NCI-H2107 treated with DMSO at 0.1 percent for 48 hours (cell line): ENCODE measurements at regions not wholly inside any gene's neighbourhood (a gene's known extent, or its start where the extent isn't known, plus 50 kb on each side); places are given as distances from the start of the nearest gene placed in this dataset.

Source experiments
- DNase-seq: peaks from one replicate; lab custom pipeline; 2025; ENCODE audit not compliant: unreplicated experiment; lab: John Stamatoyannopoulos, UW

DNA sequence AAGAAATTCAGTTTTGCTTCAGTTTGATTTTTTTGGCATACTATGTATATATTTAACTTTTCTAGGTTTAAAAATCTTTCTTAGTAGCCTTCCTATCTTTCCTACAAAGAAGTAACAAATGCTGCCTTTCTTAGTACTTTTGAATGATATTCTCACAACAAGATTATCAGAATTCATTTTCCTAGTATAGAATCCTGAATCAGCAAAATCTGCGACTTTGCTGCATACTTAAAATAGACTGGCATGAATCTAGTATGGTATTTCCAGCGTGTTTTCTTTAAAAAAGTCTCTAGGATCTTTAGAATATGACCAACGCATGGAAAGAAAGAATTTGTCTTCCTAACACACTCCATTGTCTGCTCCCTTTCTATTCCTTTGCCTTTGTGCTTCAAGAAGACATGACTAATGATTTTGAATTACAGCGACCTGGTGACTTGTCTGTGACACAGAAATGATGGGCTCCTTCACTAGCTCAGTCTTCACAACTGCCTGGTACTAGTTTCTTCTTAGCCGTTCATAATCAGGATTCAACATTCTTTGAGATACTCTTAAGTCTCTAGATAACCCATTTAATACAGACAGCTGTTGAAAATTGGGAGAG, 349.8 kb downstream of the PPARGC1A start:
- no peak for DNase-seq

DNA sequence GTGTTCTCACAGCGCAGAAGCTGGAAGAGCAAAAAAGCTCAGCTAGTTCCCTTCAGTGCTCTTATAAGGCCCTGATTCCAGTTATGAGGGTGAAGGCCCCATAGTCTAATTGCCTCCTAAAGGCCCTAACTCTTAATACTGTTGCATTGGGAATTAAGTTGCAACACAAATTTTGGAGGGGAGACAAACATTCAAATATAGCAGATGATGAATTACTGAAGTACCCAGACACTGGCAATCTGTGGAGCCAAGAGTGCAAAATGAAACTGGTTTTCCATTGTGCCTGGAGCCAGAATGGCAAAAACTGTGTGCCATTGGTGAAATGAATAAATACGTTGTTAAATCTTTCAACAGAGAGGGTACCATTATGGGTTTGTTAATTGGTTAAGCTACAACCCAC, 356.0 kb downstream of the PPARGC1A start:
- no peak for DNase-seq

DNA sequence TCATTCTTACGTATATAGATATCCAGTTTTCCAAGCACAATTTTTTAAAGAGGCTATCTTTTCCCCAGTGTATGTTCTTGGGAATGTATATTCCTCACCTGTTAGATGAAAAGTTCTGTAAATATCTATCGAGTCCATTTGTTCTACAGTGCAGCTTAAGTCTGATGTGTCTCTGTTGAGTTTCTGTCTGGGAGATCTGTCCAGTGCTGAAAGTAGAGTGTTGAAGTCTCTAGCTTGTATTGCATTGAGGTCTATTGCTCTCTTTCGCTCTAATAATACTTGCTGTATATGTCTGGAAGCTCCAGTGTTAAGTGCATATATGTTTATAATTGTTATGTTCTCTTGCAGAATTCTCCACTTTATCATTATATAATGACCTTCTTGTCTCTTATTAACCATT, 373.1 kb downstream of the PPARGC1A start:
- DNase-seq = no peak

DNA sequence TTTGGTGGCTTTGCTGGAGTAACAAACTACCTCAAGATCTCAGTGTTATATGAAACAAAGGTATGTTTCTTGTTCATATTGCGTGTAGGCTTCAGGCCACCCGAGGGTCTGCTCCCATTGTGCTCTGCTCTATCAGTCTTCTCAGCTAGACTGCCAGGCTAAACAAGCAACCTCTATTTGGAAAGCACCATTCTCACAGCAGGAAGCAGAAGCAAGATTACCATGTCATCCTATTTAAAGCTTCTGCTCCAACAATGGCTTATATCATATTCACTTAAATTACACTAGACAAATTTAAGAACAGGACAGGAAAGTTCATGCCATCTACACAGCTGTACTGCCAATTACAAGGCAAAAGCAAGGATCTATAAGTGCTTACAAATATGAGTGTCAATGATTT, 385.8 kb downstream of the PPARGC1A start:
- no peak for DNase-seq

DNA sequence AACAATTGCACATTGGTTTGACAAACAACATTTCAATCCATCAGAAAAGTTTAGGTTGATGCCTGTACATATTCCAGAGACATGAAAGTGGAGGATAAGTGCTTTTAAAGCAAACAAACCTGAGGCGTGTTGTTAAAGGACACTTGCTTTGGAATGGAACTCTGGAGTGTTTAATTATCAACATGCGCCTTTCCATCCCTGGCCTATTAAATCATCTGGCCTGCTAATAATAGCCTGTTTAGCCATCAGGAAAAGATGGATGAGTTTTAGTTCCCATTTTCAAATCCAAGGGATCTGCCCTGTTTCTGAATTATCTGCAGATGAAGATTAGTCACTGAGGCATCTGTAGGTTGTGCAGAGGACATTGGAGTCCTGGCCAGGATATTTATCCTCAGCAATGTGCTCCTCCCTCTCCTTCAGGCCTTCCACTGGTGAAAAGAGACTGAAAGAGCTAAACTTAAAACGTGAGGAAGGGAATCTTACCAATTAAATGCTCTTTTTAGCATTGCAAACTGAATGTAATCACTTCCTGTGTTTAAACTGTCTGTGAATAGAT, 388.9 kb downstream of the PPARGC1A start:
- DNase-seq = no peak

DNA sequence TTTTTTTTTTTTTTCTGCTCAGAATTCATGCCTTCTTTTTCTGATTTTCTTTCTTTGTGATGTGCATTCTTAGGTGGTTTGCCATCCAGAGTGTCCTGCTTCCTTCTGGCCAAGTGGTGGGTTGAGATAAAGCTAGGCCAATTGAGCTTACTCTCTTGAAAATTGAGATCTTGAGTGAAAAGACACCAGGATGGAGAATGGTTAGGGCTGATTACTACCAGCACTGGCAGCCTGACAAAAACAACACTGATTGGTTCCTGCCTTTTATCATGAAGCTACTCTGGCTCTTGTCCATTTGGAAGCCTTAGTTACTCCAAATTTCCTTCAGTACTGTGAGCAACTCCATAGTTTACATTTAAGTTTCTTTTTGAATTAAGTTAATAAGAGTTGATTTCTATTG, 404.0 kb downstream of the PPARGC1A start:
- DNase-seq = no peak

DNA sequence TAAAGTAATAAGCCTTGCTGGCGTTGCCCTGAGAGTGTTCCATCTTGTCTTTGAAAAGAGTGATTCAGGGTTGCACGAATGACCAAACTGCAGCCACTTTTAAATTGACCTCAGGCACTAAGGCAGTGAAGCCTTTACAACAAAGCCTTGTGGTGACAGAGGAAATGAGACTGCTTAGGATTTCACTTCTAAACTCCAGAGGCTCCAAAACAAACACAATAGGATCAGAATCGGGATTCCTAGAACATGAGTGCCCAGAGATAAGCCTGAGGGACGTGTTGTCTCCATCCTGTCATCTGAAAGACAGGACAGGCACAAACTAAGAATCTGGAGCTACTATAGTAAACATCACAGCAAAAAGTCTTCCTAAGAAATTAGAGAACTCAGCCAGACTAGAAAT, 405.2 kb downstream of the PPARGC1A start:
- no peak for DNase-seq

DNA sequence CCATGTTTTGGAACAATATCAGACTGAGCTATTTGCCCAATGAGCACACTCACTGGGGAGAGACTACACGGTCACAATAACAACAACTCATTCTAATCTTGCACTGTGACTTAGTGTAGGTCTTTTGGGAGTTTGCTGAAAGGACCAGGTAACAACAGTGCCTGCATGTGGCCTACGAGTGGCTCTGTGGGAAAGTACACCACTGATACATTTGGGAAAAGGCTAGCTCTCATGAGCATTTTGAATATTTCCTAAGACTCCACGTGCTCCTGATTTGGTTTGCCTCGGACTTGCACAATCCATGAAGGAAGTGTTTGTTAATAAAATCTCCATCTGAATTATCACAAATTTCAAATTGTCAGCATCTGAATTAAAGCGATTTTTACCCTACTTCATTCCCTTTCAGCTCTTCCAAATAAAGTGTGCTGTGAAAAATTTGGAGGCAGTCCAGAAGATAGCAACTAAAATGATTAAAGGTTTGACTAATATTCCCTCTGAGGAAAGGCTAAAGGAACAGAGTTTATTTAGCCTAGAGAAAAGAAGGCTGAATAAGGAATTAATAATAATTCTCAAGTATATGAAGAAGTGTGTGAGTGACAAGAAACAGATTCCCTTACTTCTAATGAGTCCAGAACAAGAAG, 406.4 kb downstream of the PPARGC1A start:
- DNase-seq = no peak

DNA sequence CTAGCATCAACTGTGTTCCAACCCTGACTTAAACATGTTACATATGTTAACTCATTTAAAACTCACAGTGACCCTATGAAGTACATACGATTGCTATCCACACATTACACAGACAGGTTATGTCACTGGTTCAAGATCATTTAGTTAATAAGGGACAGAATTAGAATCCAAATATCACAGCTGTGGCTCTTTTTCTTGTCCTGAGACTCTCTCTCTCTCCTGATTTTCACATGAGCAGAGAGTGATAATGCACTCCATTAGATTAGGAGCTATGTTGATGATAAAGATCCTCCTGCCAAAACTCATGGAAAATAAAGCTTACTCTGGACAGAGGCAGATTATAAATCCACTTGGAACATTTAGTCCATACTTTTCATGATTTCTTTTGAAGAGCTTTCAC, 408.3 kb downstream of the PPARGC1A start:
- DNase-seq = no peak

DNA sequence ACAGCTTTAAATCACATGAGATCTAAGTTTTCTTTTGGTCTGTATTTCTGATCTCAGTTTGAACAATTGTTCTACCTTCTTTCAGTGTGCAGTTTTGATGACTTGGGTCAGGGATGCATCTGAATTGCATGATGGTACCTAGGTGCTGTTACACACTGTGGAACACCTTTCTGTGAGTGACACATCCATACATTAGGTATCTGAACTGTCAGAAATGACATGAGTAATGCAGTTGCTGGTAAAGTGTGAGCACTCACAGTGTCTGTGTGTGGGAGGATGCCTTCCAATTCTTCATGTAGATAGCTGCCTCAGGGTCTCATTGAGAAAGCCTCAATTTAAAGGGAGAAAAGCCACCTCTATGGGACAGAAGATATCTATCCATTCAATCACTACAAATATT, 411.9 kb downstream of the PPARGC1A start:
- DNase-seq = no peak

DNA sequence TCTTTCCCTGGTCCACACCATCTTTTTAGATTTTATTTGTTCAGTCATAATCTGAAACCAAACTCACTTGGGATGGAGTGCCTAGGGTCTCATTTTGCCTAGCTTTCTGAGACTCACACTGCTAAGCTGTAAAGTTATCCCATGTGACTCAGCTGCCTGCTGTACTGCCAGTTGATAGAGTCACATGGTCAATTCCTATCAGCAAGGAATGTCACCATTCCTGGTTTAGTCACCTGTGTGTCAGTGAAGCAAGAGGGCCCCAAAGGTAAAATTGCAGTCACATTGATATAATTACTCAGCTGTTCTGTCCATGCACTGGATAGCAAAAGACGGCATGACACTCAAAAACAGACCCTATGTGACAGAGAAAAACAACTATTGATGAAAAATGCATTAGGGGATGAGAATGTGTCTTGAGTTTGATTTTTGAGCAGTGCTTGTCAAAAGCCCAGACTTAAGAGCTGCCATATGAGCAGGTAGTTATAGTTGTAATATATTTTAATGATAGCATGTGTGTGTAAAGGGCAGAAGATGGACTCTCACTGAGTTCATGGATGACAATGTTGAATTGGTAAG, 413.2 kb downstream of the PPARGC1A start:
- DNase-seq = no peak

DNA sequence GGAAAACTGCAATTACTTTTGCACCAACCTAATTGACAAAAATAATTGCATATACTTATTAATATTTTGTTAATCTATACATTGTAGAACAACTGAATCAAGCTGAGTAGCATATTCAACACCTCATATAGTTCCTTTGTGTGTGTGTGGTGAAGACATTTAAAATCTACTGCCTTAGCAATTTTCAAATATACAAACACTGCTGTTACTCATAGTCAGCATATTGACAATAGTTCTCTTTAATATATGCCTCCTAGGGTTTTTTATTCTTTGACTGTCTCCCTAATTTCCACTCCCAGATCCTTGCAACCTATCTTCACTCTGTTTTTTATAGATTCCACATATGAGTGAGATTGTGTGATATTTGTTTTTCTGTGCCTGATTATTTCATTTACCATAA, 426.8 kb downstream of the PPARGC1A start:
- no peak for DNase-seq

DNA sequence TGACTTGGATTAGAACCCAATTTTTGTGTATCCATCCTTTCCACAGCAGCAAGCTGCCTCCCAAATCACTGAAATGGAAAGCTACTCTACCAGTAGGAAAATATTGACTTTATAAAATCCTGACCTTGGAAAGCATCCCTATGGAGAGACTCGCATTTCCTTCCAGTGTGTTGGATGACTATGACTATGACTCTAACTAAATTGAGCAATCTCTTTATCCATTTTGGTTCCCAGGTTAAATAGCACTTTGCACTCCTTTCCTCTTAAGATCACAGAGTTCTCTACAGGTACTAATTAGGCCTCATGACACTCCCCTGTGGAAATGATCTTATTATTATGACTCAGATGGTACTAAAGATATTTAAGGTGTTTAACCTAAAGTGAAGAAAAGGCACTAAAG, 431.8 kb downstream of the PPARGC1A start:
- DNase-seq = no peak

DNA sequence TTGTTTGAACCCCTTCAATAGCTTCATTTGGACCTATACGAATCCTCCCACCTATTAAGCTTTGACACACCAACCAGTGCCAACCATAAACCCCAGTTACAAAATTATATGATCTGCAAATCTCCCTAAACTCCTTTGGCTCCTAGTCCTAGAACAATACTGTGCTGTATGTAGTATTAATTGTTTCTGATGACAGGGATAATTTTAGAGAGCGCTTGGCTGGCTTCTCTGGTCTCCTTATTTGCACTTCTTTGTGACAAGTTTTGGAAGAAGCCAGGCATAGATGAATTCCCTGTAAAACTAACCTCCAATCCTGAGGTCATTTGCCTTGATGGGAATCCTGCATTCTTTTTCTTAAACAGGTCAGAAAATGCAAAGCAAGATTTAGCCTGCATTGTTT, 433.0 kb downstream of the PPARGC1A start:
- DNase-seq = no peak

DNA sequence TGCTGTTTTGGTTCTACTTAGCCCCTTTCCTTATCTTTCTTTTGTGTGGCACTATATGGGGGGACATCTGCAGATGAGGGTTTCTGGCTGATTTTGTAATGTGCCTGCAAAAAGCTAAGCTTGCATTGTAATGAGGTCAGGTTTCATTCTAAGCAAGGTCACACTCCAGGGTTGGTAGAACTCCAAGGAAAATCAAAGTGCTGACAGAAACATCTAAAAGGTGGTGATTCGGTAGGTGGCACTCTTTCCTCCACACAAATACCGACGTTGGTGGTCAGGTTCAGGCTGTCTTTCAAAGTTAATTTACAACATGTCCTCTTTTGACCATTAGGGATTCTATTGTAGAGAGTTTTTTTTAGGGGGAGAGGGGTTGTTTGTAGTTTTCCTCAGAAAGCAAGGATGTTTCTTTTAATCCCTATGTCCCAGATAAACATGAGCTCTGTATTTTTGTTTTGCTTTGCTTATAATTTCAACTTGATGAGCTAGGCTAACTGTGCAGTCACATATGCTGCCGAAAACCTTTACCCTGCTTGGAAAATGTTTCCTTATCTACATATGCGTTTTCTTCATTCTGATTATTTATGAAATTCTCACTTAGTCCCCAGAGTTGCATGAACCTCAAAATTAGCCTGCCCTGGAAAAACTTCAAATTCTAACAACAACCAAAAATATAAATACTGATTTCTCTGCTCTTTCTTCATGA, 434.2 kb downstream of the PPARGC1A start:
- DNase-seq = no peak

DNA sequence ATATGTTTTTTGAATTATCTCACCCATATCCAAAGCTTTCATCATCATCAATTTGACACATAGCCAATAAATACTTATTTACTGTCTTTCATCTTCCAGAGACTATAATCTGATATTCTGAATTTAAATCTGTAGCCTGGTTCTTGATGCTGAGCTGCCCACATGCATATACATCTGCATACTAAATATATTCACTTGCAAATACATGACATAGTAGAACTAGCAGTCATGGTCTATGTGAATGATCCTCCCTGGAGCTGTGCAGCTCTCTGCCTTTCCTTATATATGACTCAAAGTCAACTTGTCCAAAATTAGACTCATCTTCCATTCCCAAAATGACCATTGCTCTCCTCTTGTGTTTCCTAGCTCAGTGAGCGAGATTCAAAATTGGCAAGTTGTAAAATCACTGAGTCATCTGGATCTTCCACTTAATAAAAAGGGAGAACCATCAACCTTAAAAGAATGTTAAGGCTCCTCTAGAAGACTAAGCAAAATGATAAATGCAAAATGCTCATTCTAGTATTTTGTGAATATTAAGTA, 448.2 kb downstream of the PPARGC1A start:
- no peak for DNase-seq

DNA sequence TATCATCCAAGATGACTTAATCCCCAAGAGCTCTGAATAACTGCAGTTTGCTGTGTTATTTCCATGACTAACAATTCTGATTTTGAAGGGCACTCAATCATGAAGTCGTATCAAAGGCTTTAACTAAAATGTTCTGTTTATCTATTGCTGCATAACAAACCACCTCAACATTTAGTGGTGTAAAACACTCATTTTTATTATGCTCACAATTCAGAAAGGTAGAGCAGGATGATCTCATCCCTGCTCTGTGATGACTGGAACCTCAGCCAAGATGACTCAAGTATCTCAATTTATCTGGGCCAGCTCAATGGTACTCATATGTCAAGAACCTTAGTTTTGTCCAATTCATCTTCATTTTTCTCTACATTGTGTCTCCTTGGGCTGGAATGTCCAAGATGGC, 451.1 kb downstream of the PPARGC1A start:
- DNase-seq = no peak

DNA sequence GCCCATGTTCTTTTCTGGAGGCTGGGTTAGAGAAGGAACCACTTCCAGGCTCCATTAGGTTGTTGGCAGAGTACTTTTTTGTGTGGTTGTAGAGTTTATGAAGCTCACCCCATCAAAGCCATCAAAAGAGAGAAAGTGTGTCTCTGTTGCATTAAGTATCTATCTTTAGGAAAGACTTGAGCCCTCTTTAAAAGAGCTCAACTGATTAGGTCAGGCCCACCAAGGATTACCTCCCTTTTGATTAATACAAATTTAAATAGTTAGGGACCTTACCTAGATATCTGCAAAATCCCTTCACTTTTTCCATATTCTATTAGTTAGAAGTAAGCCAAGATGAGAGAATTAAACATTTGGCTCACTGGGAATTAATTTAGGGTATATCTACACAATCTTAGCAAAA, 460.4 kb downstream of the PPARGC1A start:
- no peak for DNase-seq

DNA sequence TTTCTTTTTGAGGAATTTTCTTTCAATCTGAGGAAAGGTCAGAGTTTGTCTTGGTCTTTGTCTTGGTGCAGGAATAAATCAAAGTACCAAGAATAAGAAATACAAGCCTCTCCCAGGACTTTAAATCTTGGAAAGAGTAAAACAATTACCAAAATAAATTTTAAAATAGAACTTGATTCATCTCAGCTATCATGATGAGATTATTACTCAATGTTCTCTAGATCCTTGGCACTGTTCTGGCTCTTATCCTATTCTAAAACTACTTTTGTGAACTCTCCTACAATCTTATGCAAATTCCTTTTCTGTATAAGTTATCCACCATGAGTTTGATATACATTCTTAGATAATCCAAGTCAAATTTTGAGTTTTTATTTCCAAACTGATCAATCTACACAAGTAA, 464.3 kb downstream of the PPARGC1A start:
- DNase-seq = no peak

DNA sequence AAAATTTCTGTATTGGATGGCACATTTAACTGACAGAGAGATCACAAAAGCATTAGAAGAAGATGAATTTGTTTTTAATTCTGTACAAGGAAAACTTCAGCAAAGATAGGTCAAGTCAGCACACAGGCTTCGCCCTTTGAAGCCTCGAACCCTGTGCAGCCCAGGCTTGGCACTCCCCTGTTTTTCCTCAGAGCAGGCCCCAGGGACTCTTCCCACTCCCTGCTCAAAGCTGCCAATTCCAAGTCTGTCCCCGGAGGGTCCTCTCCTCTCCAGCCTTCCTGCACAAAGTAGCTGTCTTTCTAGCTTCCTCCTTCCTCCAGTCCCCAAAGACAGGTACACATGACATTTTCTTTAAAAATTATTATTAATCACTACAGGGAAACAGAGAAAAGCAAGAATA, 466.3 kb downstream of the PPARGC1A start:
- no peak for DNase-seq

DNA sequence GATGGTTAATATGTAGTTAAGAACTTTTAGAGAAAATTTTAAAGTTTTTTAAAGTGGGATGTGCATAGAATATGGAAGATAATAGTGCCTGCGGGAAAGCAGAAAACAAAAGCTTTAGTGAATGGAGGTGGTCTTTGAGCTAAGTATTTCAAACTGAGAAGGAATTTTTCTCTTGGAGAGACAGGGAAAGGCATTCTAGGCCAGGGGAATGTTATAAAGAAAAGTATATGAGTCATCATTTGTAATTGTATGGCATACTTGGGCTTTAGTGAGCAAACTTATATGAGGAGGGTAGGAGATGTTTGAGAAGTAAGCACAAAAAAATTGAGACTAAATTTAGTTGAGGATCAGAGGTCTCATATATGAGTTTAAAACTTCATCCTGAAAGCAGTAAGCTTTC, 467.0 kb downstream of the PPARGC1A start:
- no peak for DNase-seq

DNA sequence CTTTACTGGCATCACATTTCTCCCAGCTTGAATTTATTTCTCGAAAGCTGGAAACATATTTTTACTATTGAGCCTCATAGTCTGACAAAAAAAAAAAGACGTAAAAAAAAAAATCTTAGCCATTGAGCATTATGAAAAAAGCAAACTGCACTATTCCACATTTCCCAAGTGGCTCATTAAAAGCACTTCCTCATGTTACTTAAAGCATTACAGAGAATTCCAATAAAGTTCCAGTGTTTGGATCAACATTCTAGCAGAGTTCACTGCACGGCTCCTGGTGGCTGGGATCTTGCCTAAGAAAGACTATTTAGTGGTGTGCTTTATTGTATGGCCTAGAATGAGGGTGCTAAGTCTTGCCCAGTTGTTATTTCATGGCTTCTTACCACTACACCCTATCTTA, 476.2 kb downstream of the PPARGC1A start:
- DNase-seq = no peak
